A673 (cell line): ENCODE measurements at regions not wholly inside any gene's neighbourhood (a gene's known extent, or its start where the extent isn't known, plus 50 kb on each side); places are given as distances from the start of the nearest gene placed in this dataset.

ENCODE experiments used
- EZH2 ChIP-seq: fragments of 200-600 bp; sonication (generic); IDR thresholded peaks from 2 replicates; pipeline ENCODE4 v1.6.1; 2017; ENCODE audit warnings: borderline replicate concordance, low read depth, mild to moderate bottlenecking, mixed read lengths, antibody characterized with exemption, low read length; ENCODE audit not compliant: poor library complexity, severe bottlenecking
- TF ChIP-seq, protein P1 (sequence below): fragments of 300-800, 200-600 bp; sonication (generic); conservative IDR thresholded peaks from 2 replicates; pipeline ENCODE4 v1.5.1; 2017; ENCODE audit warnings: low read depth, mild to moderate bottlenecking, antibody characterized with exemption, low read length, moderate library complexity, mixed read lengths

DNA sequence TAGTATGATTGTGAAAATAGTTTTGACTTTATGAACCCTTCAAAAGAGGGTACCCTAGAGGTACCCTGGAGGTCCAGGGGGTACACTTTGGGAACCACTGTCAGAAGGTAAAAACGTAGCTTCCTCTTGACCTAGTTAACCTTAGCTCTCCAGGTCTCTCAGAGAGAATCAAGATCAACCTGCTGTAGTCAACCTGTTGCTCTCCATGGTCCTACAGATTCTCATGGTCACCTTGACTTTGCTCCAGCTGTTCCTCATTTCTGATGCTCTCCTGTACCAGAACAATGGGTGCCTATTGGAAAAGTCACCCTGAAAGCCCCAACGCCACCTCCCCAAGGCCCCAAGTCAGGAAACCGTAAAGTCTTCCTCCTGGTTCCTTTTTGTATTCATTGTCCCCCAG is 294.4 kb upstream of the CDH4 start:
- TF ChIP-seq, protein P1, sequence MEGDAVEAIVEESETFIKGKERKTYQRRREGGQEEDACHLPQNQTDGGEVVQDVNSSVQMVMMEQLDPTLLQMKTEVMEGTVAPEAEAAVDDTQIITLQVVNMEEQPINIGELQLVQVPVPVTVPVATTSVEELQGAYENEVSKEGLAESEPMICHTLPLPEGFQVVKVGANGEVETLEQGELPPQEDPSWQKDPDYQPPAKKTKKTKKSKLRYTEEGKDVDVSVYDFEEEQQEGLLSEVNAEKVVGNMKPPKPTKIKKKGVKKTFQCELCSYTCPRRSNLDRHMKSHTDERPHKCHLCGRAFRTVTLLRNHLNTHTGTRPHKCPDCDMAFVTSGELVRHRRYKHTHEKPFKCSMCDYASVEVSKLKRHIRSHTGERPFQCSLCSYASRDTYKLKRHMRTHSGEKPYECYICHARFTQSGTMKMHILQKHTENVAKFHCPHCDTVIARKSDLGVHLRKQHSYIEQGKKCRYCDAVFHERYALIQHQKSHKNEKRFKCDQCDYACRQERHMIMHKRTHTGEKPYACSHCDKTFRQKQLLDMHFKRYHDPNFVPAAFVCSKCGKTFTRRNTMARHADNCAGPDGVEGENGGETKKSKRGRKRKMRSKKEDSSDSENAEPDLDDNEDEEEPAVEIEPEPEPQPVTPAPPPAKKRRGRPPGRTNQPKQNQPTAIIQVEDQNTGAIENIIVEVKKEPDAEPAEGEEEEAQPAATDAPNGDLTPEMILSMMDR: no peak
- no peak for TF ChIP-seq EZH2
